Sigmoid colon (tissue), 6 donors: ENCODE measurements at regions not wholly inside any gene's neighbourhood (a gene's known extent, or its start where the extent isn't known, plus 50 kb on each side); places are given as distances from the start of the nearest gene placed in this dataset.

Source experiments
- DNase-seq: peaks from one replicate; pipeline ENCODE4 v3.0.0-alpha.2; 2019
- H3K27ac ChIP-seq, 4 donors: fragments of 200-600 bp; sonication (generic); one replicate each; pipeline ENCODE4 v1.5.1; 2016 to 2019; ENCODE audit warnings: mild to moderate bottlenecking in 1 of 4
- H3K27me3 ChIP-seq, 3 donors: fragments of 200-600 bp; sonication (generic); one replicate each; pipeline ENCODE4 v1.5.1; 2019; ENCODE audit warnings: mild to moderate bottlenecking in 1 of 3
- H3K36me3 ChIP-seq, 4 donors: fragments of 200-600 bp; sonication (generic); one replicate each; pipeline ENCODE4 v1.5.1; 2016 to 2019
- H3K4me1 ChIP-seq, 4 donors: fragments of 200-600 bp; sonication (generic); one replicate each; pipeline ENCODE4 v1.5.1; 2017 to 2019
- H3K4me3 ChIP-seq, 4 donors: fragments of 200-600 bp; sonication (generic); one replicate each; pipeline ENCODE4 v1.5.1; 2017 to 2019; ENCODE audit warnings: mild to moderate bottlenecking in 2 of 4, moderate library complexity in 1 of 4
- H3K9me3 ChIP-seq, 4 donors: fragments of 200-600 bp in 3 of 4; sonication (generic) in 3 of 4; one replicate each; pipeline versions ENCODE4 v1.5.1 to v1.6.1; 2013 to 2019
- CTCF ChIP-seq, 4 experiments: fragments of 450-650 bp in 3 of 4; fragments of 200-600 bp in 1 of 4; IDR thresholded peaks; one replicate each; pipeline ENCODE4 v1.5.1; 2016 to 2019; ENCODE audit warnings: antibody characterized with exemption in 4 of 4, mild to moderate bottlenecking in 3 of 4, moderate library complexity in 2 of 4
- EP300 ChIP-seq, 4 donors: sonication (generic); formaldehyde crosslinking; IDR thresholded peaks; one replicate each; pipeline ENCODE4 v1.6.1; 2017; ENCODE audit warnings: antibody characterized with exemption in 4 of 4
- POLR2A ChIP-seq, 2 donors: fragments of 450-650 bp; IDR thresholded peaks; one replicate each; pipeline ENCODE4 v1.6.1; 2016; ENCODE audit warnings: antibody characterized with exemption in 2 of 2, mild to moderate bottlenecking in 2 of 2, moderate library complexity in 2 of 2
- POLR2AphosphoS5 ChIP-seq, 4 donors: sonication (generic); formaldehyde crosslinking; IDR thresholded peaks; one replicate each; pipeline ENCODE4 v1.6.1; 2017; ENCODE audit warnings: antibody characterized with exemption in 4 of 4
- WGBS, 2 donors: extraction: QIAGEN DNeasy Blood & Tissue Kit; methylation state at CpG; one replicate each; pipeline ENCODE4 v1.1.7; 2013; 5-methylcytosine and 5-hydroxymethylcytosine counted together
- intact Hi-C: fragments of 100-400 bp; cut with DNase I; formaldehyde crosslinking; loops from one replicate; pipeline ENCODE4 v1.15.1; 2023
- donor health status: healthy with polysubstance abuse.
- donor health status: healthy.

DNA sequence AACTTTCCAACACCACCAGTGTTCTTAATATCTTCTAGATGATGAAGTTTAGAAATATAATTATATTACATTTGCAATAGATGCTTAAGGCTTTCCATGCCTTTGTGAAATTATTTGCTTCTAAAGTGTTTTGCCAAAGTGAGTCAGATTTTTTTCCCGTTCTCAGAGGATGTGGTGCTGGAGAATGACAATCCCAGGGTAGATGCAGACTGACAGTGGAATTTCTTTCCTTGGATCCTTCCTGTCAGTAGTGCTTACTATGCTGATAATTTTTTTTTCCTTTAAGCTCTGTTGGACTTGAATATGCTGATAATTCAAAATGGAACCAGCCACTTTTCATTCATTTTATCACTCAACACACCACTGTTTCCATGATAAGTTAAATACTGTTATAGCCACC, 59.9 kb upstream of the SOX4 start:
- 68 to 78% methylated on average over 1 of the region's 1 CpG for WGBS, 2 donors
- no peak for DNase-seq
- intact Hi-C loops: no loop called here
- H3K36me3 ChIP-seq: no peaks in the 10 kb centered on the region
- H3K27me3 ChIP-seq: no peaks in the 10 kb centered on the region
- H3K4me3 ChIP-seq: no peak overlapping the region
- H3K9me3 ChIP-seq: no peaks in the 10 kb centered on the region
- no peaks in the 10 kb centered on the region for H3K4me1 ChIP-seq
- TF ChIP-seq POLR2A (IDR thresholded peaks at IDR 0.05): no peak
- TF ChIP-seq EP300 (IDR thresholded peaks at IDR 0.05): no peak
- no peak for TF ChIP-seq POLR2AphosphoS5 (IDR thresholded peaks at IDR 0.05)
- TF ChIP-seq CTCF (IDR thresholded peaks at IDR 0.05): no peak
- H3K27ac ChIP-seq: no peak overlapping the region

GRCh38 chr6:21536280-21536766, 57.2 kb upstream of the SOX4 start:
- Histone ChIP-seq H3K4me1 (no peaks in the 10 kb centered on the region), H3K36me3 (no peaks in the 10 kb centered on the region), H3K27me3 (no peaks in the 10 kb centered on the region), H3K27ac (no peak overlapping the region), H3K9me3 (no peaks in the 10 kb centered on the region), H3K4me3 (no peak overlapping the region)
- DNase-seq: no peak
- 95 to 96% methylated on average over 5 of the region's 5 CpGs for WGBS, 2 donors
- intact Hi-C loops: no loop called here
- TF ChIP-seq EP300 (IDR thresholded peaks at IDR 0.05): no peak
- TF ChIP-seq POLR2A (IDR thresholded peaks at IDR 0.05): no peak
- no peak for TF ChIP-seq CTCF (IDR thresholded peaks at IDR 0.05)
- no peak for TF ChIP-seq POLR2AphosphoS5 (IDR thresholded peaks at IDR 0.05)

GRCh38 chr6:21537637-21538036, 55.9 kb upstream of the SOX4 start:
- Histone ChIP-seq H3K9me3 (no peaks in the 10 kb centered on the region), H3K4me1 (no peaks in the 10 kb centered on the region), H3K27me3 (no peaks in the 10 kb centered on the region), H3K4me3 (no peak overlapping the region), H3K36me3 (no peaks in the 10 kb centered on the region), H3K27ac (no peak overlapping the region)
- intact Hi-C loops: no loop called here
- DNase-seq: no peak
- TF ChIP-seq POLR2AphosphoS5 (IDR thresholded peaks at IDR 0.05): no peak
- no peak for TF ChIP-seq EP300 (IDR thresholded peaks at IDR 0.05)
- TF ChIP-seq CTCF (IDR thresholded peaks at IDR 0.05): no peak
- no peak for TF ChIP-seq POLR2A (IDR thresholded peaks at IDR 0.05)
- WGBS, 2 donors: 18 to 67% methylated on average over 2 of the region's 2 CpGs

GRCh38 chr6:21538186-21538798, 55.3 kb upstream of the SOX4 start:
- Histone ChIP-seq H3K27me3 (no peaks in the 10 kb centered on the region), H3K9me3 (no peaks in the 10 kb centered on the region), H3K4me3 (no peak overlapping the region), H3K4me1 (no peaks in the 10 kb centered on the region), H3K27ac (no peak overlapping the region), H3K36me3 (no peaks in the 10 kb centered on the region)
- 18 to 72% methylated on average over 5 of the region's 5 CpGs for WGBS, 2 donors
- DNase-seq: no peak
- no peak for TF ChIP-seq POLR2A (IDR thresholded peaks at IDR 0.05)
- no peak for TF ChIP-seq CTCF (IDR thresholded peaks at IDR 0.05)
- no peak for TF ChIP-seq POLR2AphosphoS5 (IDR thresholded peaks at IDR 0.05)
- no peak for TF ChIP-seq EP300 (IDR thresholded peaks at IDR 0.05)
- intact Hi-C loops: no loop called here

GRCh38 chr6:21539621-21540100, 53.9 kb upstream of the SOX4 start:
- no peak overlapping the region for H3K4me3 ChIP-seq
- TF ChIP-seq CTCF (IDR thresholded peaks at IDR 0.05): no peak
- no peak for TF ChIP-seq EP300 (IDR thresholded peaks at IDR 0.05)
- no peak for TF ChIP-seq POLR2A (IDR thresholded peaks at IDR 0.05)
- no peak for TF ChIP-seq POLR2AphosphoS5 (IDR thresholded peaks at IDR 0.05)

More at GRCh38 chr6:21539621-21540100, 53.9 kb upstream of the SOX4 start:
- intact Hi-C loops: no loop called here
- DNase-seq: no peak
- H3K36me3 ChIP-seq: no peaks in the 10 kb centered on the region
- no peaks in the 10 kb centered on the region for H3K27me3 ChIP-seq
- no peaks in the 10 kb centered on the region for H3K4me1 ChIP-seq
- H3K27ac ChIP-seq: no peak overlapping the region
- H3K9me3 ChIP-seq: no peaks in the 10 kb centered on the region
- WGBS, 2 donors: 34 to 75% methylated on average over 4 of the region's 4 CpGs
